ENCODE measurements at regions not wholly inside any gene's neighbourhood (a gene's known extent, or its start where the extent isn't known, plus 50 kb on each side); places are given as distances from the start of the nearest gene placed in this dataset.
"Not testable (repeated sequence)": the region's sequence is repeated elsewhere in the genome, so short reads cannot be mapped to it uniquely, and the experiment has no call there.

- DNase-seq = no peak
Measured at GRCh38 chr15:93820566-93820965, 410.8 kb upstream of the MCTP2 start.

GRCh38 chr15:93819826-93820225 lies 411.5 kb upstream of the MCTP2 start:
- DNase-seq = no peak

DNA sequence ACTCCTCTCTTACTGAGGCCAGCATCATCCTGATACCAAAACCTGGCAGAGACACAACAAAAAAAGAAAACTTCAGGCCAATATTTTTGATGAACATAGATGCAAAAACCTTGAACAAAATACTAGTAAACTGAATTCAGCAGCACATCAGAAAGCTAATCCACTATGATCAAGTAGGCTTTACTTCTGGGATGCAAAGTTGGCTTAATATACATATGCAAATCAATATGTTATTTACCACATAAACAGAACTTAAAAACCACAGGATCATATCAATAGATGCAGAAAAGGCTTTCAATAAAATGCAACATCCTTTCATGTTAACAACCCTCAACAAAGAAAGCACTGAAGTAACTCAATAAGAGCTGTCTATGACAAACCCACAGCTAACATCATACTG lies 414.5 kb upstream of the MCTP2 start:
- DNase-seq = no peak

- no peak for DNase-seq
Measured at GRCh38 chr15:93811305-93811704, 420.1 kb upstream of the MCTP2 start.

DNA sequence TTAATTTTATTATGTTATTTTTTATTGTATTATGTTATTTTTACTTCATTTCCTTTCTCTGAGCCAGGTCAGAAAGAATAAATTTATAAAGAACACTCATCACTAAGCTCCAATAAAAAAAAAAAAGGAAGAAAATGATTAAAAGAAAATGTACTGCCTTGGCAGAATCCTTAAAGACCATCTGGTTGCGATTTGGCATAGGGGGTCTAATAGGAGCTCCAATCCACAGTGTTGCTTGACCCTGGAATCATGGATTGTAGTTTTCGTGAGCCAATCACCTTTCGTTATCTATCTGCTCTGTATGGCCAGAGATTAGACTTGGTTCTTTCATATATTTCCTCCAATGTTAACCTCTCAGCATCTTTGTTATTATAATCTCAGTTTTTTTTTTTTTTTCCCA lies 421.8 kb upstream of the MCTP2 start:
- DNase-seq = no peak

- DNase-seq = no peak
Measured at GRCh38 chr15:93803421-93804152, 427.8 kb upstream of the MCTP2 start.

GRCh38 chr15:93801206-93801605 lies 430.2 kb upstream of the MCTP2 start:
- no peak for DNase-seq

DNA sequence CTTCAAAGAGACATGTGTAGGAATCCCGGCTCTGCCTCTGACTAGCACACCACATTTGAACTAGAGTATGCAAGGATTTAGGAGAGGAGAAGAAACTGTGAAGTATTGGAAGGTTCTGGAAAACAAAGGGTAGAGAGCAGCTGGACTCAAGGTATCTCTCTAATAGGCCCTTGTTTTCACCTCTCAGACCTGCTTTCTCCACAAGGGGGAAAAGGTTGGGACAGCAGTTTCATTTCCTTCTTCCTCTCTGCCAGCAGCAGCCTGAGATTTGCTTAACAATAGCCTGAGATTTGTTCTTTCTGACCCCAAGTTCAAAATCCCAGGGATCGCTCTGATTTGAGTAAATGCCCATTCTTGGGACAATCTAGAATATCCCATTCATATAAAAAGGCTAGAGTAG lies 430.6 kb upstream of the MCTP2 start:
- DNase-seq = peak in 3 of 4 experiments; percentile 10 to 27 (median 13)

GRCh38 chr15:93789441-93789840 lies 441.9 kb upstream of the MCTP2 start:
- no peak for DNase-seq

- no peak for DNase-seq
Measured at GRCh38 chr15:93780073-93780472, 451.3 kb upstream of the MCTP2 start.

GRCh38 chr15:93779341-93779740 lies 452.0 kb upstream of the MCTP2 start:
- no peak for DNase-seq

DNA sequence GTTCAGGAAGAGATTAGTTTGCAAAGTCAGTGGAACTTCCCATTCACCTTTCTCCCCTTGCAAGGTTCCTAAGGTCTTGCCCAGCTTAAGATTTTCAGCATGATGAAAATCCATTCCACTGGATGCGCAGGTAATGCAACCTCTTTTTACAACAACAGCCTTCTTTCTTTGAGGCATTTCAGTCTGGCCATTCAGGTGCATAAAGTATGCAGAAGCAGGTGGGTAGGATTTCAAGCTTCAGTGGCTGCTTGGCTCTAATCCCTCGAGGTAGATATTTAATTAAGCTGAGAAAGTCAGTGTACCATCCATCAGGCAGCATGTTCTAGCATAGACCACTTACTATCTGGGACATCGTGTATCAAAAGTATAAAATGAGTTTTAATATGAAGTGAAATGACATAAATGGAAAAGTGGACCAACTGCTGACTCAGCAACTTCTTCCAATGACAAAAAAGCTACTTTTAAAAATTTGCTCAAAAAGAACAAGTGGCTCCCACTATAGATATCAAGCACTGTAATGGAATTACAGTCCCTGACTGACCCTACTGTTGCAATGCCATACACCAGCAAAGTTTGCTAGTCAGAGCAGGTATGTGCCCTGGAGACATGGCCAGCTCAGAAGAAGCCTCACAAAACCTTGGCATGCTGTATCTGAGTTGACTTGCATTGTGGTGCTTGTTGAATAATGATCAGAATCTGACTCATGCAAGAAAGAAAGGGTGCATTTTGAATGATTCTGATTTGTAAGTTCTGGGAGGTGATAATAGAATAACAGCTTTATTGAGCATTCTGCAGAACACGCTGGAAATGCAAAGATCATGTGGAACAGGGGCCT lies 459.9 kb upstream of the MCTP2 start:
- no peak for DNase-seq

DNA sequence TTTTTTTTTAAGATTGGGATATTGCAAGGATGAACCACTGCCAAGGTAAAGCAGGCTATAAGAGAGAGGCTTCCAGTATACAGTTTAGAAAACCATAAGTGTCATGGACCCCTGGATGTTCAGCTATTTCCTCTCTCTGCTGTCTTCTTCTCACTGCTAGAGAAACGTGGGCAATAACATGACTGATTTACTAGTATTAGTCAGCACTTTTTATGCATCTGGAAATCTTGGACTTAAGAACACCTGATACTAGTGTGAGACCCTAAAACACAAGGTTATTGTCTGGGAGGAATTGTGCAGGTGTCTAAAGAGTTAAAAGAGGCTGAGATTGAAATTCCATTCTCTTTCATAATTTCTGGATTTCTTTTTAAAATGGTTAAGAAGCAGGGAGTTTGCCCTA lies 460.6 kb upstream of the MCTP2 start:
- no peak for DNase-seq

DNA sequence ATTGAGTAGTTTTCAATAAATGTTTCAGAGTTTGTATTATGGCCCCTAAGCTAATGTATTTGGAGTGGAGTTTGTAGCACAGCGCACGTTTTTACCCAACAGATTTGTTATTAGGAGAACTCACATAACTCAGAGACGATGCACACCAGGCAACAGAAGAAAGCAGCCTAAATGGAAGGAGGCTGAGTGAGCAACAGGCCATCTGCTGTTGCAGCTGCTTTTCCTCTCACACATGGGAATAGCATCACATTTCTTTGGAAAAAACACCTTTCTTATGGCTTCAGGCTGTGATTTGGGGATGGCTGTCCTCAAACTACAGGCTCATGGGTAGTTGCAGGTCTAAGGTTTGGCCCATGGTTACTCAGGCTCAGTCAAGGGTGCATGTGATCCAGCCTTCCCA lies 469.3 kb upstream of the MCTP2 start:
- DNase-seq = no peak

DNA sequence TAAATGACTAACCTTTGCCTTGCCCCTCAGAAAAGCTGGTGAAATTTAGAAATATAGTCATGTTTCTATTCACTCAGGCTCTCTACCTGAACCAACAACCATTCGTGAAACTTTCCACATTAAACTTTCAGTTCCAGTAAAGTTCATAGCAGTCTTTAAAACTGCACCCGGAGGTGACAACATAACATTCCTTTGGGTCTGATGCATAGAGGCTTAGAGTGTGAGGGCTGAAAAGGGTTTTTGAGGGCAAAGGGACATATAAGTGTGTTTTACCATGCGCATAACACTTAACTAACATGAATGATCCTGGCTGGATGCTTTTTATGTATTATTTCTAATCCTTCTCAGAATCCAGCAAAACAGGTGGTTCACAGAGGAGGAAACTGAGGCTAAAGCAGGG lies 471.7 kb upstream of the MCTP2 start:
- no peak for DNase-seq

- DNase-seq = no peak
Measured at GRCh38 chr15:93758824-93759223, 472.5 kb upstream of the MCTP2 start.

DNA sequence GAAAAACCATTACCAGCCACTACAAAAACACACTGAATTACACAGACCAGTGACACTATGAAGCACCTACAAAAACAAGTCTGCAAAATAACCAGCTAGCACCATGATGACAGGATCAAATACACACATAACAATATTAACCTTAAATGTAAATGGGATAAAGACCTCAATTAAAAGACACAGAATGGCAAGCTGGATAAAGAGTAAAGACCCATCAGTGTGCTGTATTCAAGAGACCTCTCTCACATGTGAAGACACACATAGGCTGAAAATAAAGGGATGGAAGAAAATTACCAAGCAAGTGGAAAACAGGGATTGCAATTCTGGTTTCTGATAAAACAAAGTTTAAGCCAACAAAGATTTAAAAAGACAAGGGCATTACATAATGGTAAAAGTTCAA lies 482.7 kb upstream of the MCTP2 start:
- DNase-seq = no peak

DNA sequence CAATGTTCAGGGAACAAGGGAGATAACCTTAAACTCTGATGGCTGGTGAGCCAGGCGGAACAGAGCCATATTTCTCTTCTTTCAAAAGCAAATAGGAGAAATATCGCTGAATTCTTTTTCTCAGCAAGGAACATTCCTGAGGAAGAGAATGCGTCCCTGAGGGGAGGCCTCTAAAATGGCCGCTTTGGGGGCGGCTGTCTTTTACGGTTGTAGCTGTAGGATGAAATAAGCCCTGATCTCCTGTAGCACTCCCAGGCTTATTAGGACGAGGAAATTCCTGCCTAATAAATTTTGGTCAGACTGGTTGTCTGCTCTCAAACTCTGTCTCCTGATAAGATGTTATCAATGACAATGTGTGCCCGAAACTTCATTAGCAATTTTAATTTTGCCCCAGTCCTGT lies 496.4 kb upstream of the MCTP2 start:
- not testable (repeated sequence) for DNase-seq

GRCh38 chr15:93730724-93731123 lies 500.6 kb upstream of the MCTP2 start:
- no peak for DNase-seq

DNA sequence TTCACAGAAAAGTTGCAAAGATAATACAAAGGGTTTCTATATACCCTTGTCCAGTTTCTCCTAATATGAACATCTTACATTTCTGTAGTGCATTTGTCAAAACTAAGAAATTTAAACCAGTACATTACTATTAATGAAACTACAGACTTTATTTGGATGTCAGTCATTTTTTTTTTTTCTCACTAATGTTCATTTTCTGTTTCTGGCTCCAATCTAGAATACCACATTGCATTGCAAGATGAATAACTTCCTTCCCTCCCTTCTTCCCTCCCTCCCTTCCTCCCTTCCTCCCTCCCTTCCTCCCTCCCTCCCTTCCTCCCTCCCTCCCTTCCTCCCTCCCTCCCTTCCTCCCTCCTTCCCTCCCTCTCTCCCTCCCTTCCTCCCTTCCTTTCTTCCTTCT lies 509.2 kb upstream of the MCTP2 start:
- DNase-seq = no peak

DNA sequence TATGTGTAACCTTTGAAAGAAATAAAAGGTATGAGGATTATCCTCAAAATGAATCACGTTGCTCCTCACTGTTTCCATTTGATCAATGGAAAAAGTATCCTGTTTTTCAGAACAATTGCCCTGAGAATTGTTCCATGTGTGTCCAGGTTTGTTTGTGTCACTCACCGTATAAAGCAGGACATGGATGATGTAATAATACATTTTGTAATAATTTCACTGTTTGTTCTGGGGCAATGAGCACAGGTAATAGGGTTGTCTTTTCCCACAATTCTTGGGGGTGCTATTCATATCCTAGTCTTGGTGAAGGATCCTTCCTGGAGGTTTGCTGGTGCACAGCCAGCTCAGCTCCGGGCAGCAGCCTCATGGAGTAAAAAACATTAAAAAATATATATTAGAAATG lies 510.8 kb upstream of the MCTP2 start:
- no peak for DNase-seq

- DNase-seq = no peak
Measured at GRCh38 chr15:93719921-93720351, 511.4 kb upstream of the MCTP2 start.

DNA sequence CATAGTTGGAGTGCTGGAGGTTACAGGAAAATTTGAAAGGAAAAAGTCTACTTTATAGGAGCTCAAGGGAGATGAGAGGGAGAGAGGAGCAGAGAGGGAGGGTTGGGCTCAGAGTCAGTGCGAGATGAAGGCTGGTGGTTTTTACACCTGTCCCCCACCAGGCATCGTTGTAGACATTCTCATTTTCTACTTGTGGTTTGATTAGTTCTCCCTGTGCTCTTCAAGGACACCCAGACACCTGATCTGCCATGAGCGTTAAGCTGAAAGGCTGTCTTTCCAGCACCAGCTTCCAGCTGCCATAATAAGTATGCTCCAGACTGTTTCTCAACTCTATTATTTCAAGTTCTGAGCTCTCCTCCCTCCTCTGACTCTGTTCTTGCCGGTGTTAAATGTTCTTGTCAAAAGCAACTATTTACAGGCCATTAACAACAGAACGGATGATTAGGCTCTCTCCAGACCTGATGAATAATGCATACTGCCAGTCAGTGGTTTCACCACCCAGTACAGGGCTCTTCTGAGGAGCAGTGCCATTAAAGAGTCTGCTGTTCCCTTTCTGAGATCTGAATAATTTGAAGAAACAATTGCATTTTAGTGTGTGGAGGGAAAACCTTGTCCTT lies 514.6 kb upstream of the MCTP2 start:
- DNase-seq = no peak

DNA sequence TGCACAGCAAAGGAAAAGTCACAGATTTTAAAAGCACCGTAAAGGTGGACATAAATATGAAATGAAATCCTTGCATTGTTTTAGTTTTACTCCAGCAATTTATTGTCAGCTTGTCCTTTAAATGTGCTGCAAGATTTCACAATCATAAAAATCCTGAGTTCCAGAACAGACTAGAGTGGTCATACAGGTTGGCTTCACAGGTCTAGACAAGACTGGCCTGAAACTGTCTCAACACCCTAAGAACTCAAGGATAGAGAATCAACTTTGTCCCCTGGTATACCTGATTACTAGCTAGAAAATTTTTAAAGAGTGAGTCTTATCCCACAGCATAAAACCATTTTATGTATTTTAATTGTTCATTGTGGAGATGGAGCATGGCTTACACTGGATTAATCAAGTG lies 521.7 kb upstream of the MCTP2 start:
- no peak for DNase-seq

All from suppressor macrophage (primary cell).